ENCODE measurements at regions not wholly inside any gene's neighbourhood (a gene's known extent, or its start where the extent isn't known, plus 50 kb on each side); places are given as distances from the start of the nearest gene placed in this dataset.

- no peak for DNase-seq
- Histone ChIP-seq H2AFZ (no peak overlapping the region), H3K4me2 (ENCODE audit: unreplicated experiment) (no peak overlapping the region), H3K36me3 (ENCODE audit: low read depth) (no peaks in the 10 kb centered on the region), H3K4me3 (no peak overlapping the region), H3K79me2 (ENCODE audit: insufficient read depth) (no peaks in the 10 kb centered on the region), H3K4me1 (ENCODE audit: insufficient read depth) (no peaks in the 10 kb centered on the region), H3K27me3 (replicated peaks; ENCODE audit: insufficient read depth) (no peaks in the 10 kb centered on the region), H3K9ac (no peak overlapping the region), H3K9me2 (ENCODE audit: insufficient read depth) (no peaks in the 10 kb centered on the region), H3K9me3 (ENCODE audit: low read depth) (no peaks in the 10 kb centered on the region), H3F3A (ENCODE audit: insufficient read depth) (no peaks in the 10 kb centered on the region), H3K27ac (no peak overlapping the region), H4K20me1 (ENCODE audit: insufficient read depth) (no peaks in the 10 kb centered on the region)
- WGBS, 2 experiments (ENCODE audit: low coverage in 1 of 2, low lambda C conversion rate in 2 of 2, missing lambda C conversion rate in 2 of 2), result 44 to 57% methylated on average over 1 of the region's 1 CpG
- TF ChIP-seq EZH2 (IDR thresholded peaks at IDR 0.05; ENCODE audit: insufficient read depth, poor library complexity, severe bottlenecking), result no peak
- no peak for TF ChIP-seq EZH2phosphoT487 (IDR thresholded peaks at IDR 0.05; ENCODE audit: insufficient read depth, low read depth)
- in situ Hi-C loops (cut with MboI), result no loop called here
Observed at GRCh38 chr5:101153526-101153925, 250.4 kb upstream of the ST8SIA4 start.

- Histone ChIP-seq H3K36me3 (ENCODE audit: low read depth) (no peaks in the 10 kb centered on the region), H2AFZ (no peak overlapping the region), H4K20me1 (ENCODE audit: insufficient read depth) (no peaks in the 10 kb centered on the region), H3K9me2 (ENCODE audit: insufficient read depth) (no peaks in the 10 kb centered on the region), H3K27ac (no peak overlapping the region), H3F3A (ENCODE audit: insufficient read depth) (no peaks in the 10 kb centered on the region), H3K9me3 (ENCODE audit: low read depth) (no peaks in the 10 kb centered on the region), H3K9ac (no peak overlapping the region), H3K4me1 (ENCODE audit: insufficient read depth) (no peaks in the 10 kb centered on the region), H3K4me3 (no peak overlapping the region), H3K27me3 (replicated peaks; ENCODE audit: insufficient read depth) (no peaks in the 10 kb centered on the region), H3K79me2 (ENCODE audit: insufficient read depth) (no peaks in the 10 kb centered on the region), H3K4me2 (ENCODE audit: unreplicated experiment) (no peak overlapping the region)
- in situ Hi-C loops (cut with MboI), result no loop called here
- DNase-seq, result no peak
- TF ChIP-seq EZH2phosphoT487 (IDR thresholded peaks at IDR 0.05; ENCODE audit: insufficient read depth, low read depth), result no peak
- no peak for TF ChIP-seq EZH2 (IDR thresholded peaks at IDR 0.05; ENCODE audit: insufficient read depth, poor library complexity, severe bottlenecking)
Observed at GRCh38 chr5:101143526-101143925, 240.4 kb upstream of the ST8SIA4 start.

- Histone ChIP-seq H3K27ac (no peak overlapping the region), H3F3A (ENCODE audit: insufficient read depth) (no peaks in the 10 kb centered on the region), H3K27me3 (replicated peaks; ENCODE audit: insufficient read depth) (no peaks in the 10 kb centered on the region), H3K4me1 (ENCODE audit: insufficient read depth) (no peaks in the 10 kb centered on the region), H2AFZ (no peak overlapping the region), H3K36me3 (ENCODE audit: low read depth) (no peaks in the 10 kb centered on the region), H3K4me2 (ENCODE audit: unreplicated experiment) (no peak overlapping the region), H3K9me2 (ENCODE audit: insufficient read depth) (no peaks in the 10 kb centered on the region), H3K9ac (no peak overlapping the region), H3K9me3 (ENCODE audit: low read depth) (no peaks in the 10 kb centered on the region), H3K4me3 (no peak overlapping the region), H3K79me2 (ENCODE audit: insufficient read depth) (no peaks in the 10 kb centered on the region), H4K20me1 (ENCODE audit: insufficient read depth) (no peaks in the 10 kb centered on the region)
- in situ Hi-C loops (cut with MboI), result no loop called here
- TF ChIP-seq EZH2phosphoT487 (IDR thresholded peaks at IDR 0.05; ENCODE audit: insufficient read depth, low read depth), result no peak
- TF ChIP-seq EZH2 (IDR thresholded peaks at IDR 0.05; ENCODE audit: insufficient read depth, poor library complexity, severe bottlenecking), result no peak
- DNase-seq, result no peak
- 43 to 44% methylated on average over 3 of the region's 3 CpGs for WGBS, 2 experiments (ENCODE audit: low coverage in 1 of 2, low lambda C conversion rate in 2 of 2, missing lambda C conversion rate in 2 of 2)
Observed at GRCh38 chr5:101142102-101142501, 239.0 kb upstream of the ST8SIA4 start.

GRCh38 chr5:101136454-101136853 is 233.4 kb upstream of the ST8SIA4 start:
- TF ChIP-seq EZH2 (IDR thresholded peaks at IDR 0.05; ENCODE audit: insufficient read depth, poor library complexity, severe bottlenecking), result no peak
- no peak for TF ChIP-seq EZH2phosphoT487 (IDR thresholded peaks at IDR 0.05; ENCODE audit: insufficient read depth, low read depth)
- H3K27ac ChIP-seq, result no peak overlapping the region
- no peak for DNase-seq
- no peaks in the 10 kb centered on the region for H3K9me3 ChIP-seq (ENCODE audit: low read depth)
- WGBS, 2 experiments (ENCODE audit: low coverage in 1 of 2, low lambda C conversion rate in 2 of 2, missing lambda C conversion rate in 2 of 2), result 34 to 36% methylated on average over 3 of the region's 3 CpGs
- no peak overlapping the region for H3K9ac ChIP-seq
- H3K27me3 ChIP-seq (replicated peaks; ENCODE audit: insufficient read depth), result no peaks in the 10 kb centered on the region
- no peaks in the 10 kb centered on the region for H3K36me3 ChIP-seq (ENCODE audit: low read depth)
- H3K4me3 ChIP-seq, result no peak overlapping the region
- H4K20me1 ChIP-seq (ENCODE audit: insufficient read depth), result no peaks in the 10 kb centered on the region
- no peak overlapping the region for H3K4me2 ChIP-seq (ENCODE audit: unreplicated experiment)
- no peaks in the 10 kb centered on the region for H3F3A ChIP-seq (ENCODE audit: insufficient read depth)
- in situ Hi-C loops (cut with MboI), result no loop called here
- H2AFZ ChIP-seq, result no peak overlapping the region
- H3K4me1 ChIP-seq (ENCODE audit: insufficient read depth), result no peaks in the 10 kb centered on the region
- H3K79me2 ChIP-seq (ENCODE audit: insufficient read depth), result no peaks in the 10 kb centered on the region
- H3K9me2 ChIP-seq (ENCODE audit: insufficient read depth), result no peaks in the 10 kb centered on the region

- WGBS, 2 experiments (ENCODE audit: low coverage in 1 of 2, low lambda C conversion rate in 2 of 2, missing lambda C conversion rate in 2 of 2), result 49% methylated on average over 2 of the region's 2 CpGs
- DNase-seq, result no peak
- in situ Hi-C loops (cut with MboI), result no loop called here
- TF ChIP-seq EZH2phosphoT487 (IDR thresholded peaks at IDR 0.05; ENCODE audit: insufficient read depth, low read depth), result no peak
- TF ChIP-seq EZH2 (IDR thresholded peaks at IDR 0.05; ENCODE audit: insufficient read depth, poor library complexity, severe bottlenecking), result no peak
- Histone ChIP-seq H3K4me3 (no peak overlapping the region), H3K36me3 (ENCODE audit: low read depth) (no peaks in the 10 kb centered on the region), H3F3A (ENCODE audit: insufficient read depth) (no peaks in the 10 kb centered on the region), H3K79me2 (ENCODE audit: insufficient read depth) (no peaks in the 10 kb centered on the region), H3K4me2 (ENCODE audit: unreplicated experiment) (no peak overlapping the region), H3K9me3 (ENCODE audit: low read depth) (no peaks in the 10 kb centered on the region), H3K9ac (no peak overlapping the region), H4K20me1 (ENCODE audit: insufficient read depth) (no peaks in the 10 kb centered on the region), H3K4me1 (ENCODE audit: insufficient read depth) (no peaks in the 10 kb centered on the region), H3K27ac (no peak overlapping the region), H3K27me3 (replicated peaks; ENCODE audit: insufficient read depth) (no peaks in the 10 kb centered on the region), H3K9me2 (ENCODE audit: insufficient read depth) (no peaks in the 10 kb centered on the region), H2AFZ (no peak overlapping the region)
Observed at GRCh38 chr5:101123363-101123762, 220.3 kb upstream of the ST8SIA4 start.

All from GM23248 (cell line).